ENCODE measurements at regions not wholly inside any gene's neighbourhood (a gene's known extent, or its start where the extent isn't known, plus 50 kb on each side); places are given as distances from the start of the nearest gene placed in this dataset.

DNA sequence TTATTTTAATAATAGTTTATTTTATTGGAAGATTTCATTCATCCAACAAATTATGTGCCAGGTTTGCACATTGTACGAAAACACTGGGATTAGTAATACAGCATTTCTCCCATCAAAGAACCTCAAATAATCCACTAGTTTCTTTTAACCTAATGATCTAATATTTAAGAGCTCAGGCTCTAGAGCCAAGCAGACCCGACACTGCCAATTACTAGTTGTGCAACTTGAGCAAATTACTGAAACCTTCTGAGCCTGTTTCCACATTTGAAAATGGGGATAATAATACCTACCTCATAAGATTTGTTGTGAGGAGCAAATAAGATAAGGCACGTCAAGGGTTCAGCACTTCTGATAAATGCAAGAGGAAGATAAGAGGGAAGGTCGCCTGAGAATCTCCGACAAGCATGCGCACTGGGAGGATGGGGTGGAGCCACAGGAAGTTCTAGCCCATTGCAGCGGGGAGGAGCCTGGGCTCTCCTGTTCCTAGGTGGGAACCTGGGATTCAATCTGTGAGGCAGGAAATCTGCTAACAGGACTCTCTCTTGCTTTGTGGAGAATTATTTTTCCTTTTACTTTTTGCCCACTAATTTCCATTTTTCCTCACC lies 141.5 kb upstream of the SMAD1 start:
- TF ChIP-seq, protein P1, sequence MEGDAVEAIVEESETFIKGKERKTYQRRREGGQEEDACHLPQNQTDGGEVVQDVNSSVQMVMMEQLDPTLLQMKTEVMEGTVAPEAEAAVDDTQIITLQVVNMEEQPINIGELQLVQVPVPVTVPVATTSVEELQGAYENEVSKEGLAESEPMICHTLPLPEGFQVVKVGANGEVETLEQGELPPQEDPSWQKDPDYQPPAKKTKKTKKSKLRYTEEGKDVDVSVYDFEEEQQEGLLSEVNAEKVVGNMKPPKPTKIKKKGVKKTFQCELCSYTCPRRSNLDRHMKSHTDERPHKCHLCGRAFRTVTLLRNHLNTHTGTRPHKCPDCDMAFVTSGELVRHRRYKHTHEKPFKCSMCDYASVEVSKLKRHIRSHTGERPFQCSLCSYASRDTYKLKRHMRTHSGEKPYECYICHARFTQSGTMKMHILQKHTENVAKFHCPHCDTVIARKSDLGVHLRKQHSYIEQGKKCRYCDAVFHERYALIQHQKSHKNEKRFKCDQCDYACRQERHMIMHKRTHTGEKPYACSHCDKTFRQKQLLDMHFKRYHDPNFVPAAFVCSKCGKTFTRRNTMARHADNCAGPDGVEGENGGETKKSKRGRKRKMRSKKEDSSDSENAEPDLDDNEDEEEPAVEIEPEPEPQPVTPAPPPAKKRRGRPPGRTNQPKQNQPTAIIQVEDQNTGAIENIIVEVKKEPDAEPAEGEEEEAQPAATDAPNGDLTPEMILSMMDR (IDR thresholded peaks at IDR 0.05), result no peak
- TF ChIP-seq POLR2A (IDR thresholded peaks at IDR 0.05), result no peak

DNA sequence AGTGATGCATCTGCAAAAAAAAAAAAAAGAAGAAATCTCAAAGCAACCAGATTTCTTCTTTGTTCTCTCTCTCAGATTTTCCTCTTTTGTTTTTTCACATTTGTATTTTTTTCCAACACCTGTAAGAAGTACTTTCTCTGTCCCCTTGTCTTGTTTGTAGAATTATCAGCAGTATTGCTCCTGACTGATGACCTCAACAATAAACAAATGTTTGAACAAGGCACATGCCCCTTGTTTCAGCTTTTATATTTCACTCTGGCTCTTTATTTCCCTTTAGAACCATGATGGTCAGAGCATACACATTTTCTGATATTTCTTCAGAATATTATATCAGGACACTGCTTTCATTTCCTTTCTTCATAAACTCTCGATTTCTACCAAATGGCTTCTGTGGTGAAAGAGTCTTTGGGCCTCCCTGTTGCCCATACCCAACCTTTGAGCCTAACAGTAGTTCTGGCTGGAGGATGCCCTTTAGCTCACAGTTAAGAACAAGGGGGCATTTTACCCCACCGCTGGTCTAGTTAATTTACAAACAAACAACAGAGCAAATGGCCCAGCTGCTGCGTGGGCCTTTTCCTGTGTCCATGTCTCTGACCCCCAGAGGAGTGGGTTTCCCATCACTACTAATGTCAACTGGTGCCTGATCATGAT lies 142.5 kb upstream of the SMAD1 start:
- no peak overlapping the region for H3K4me3 ChIP-seq
- H3K4me1 ChIP-seq, result no peaks in the 10 kb centered on the region
- H3K36me3 ChIP-seq, result no peaks in the 10 kb centered on the region
- H3K9me3 ChIP-seq, result no peaks in the 10 kb centered on the region
- DNase-seq, result no peak
- no peak for TF ChIP-seq POLR2A (IDR thresholded peaks at IDR 0.05)
- TF ChIP-seq, protein P1 (IDR thresholded peaks at IDR 0.05), result no peak
- intact Hi-C loops (cut with DNase I; ENCODE audit: low total_unique reads), result no loop called here
- no peaks in the 10 kb centered on the region for H3K27me3 ChIP-seq
- no peak overlapping the region for H3K27ac ChIP-seq

More for the DNA sequence above, 141.5 kb upstream of the SMAD1 start:
- DNase-seq, result no peak
- Histone ChIP-seq H3K4me1 (no peaks in the 10 kb centered on the region), H3K4me3 (no peak overlapping the region), H3K27me3 (no peaks in the 10 kb centered on the region), H3K27ac (no peak overlapping the region), H3K9me3 (no peaks in the 10 kb centered on the region), H3K36me3 (no peaks in the 10 kb centered on the region)
- intact Hi-C loops (cut with DNase I; ENCODE audit: low total_unique reads), result no loop called here

DNA sequence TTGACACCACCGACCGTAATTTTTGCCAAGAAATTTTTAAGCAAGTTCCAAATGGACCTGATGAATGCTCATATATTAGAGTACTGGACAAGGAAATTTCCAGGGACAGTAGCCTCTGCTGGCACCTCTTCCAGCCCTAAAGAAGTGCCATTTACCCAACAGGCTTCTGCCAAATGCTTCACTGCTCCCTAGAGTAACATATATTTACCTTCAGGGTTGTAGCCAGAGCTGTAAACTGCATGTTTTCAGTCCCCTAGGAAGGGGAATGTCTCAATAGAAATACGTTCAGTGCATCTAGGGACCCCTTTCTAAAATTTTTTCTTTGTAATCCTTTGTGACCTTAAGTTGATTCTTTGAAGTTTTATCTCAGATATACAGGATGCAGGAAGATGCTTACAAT lies 143.1 kb upstream of the SMAD1 start:
- Histone ChIP-seq H3K36me3 (no peaks in the 10 kb centered on the region), H3K27ac (peak overlapping the region in 1 of 2 donors; percentile 1), H3K27me3 (no peaks in the 10 kb centered on the region), H3K9me3 (no peaks in the 10 kb centered on the region), H3K4me1 (no peaks in the 10 kb centered on the region), H3K4me3 (no peak overlapping the region)
- intact Hi-C loops (cut with DNase I; ENCODE audit: low total_unique reads), result no loop called here
- no peak for DNase-seq
- TF ChIP-seq, protein P1 (IDR thresholded peaks at IDR 0.05), result no peak
- no peak for TF ChIP-seq POLR2A (IDR thresholded peaks at IDR 0.05)

DNA sequence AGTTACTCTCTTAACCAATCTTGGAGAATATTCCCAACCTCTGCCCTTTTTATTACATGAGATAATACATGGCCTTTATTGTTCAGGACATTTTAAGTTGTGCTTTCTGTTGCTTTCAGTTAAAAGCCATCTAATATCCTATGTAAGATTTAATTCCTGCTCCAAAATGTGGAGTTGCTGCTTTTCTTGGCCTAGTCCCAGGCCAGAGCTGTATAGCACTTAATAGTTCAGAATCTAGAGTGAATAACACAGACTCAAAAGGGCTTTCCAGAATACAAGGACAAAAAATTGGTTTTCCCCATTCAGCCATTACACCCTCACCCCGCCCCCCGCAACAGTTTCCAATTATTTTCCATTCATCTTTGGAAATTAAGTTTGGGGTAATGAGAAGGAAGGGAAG lies 144.3 kb upstream of the SMAD1 start:
- TF ChIP-seq, protein P1 (IDR thresholded peaks at IDR 0.05), result no peak
- TF ChIP-seq POLR2A (IDR thresholded peaks at IDR 0.05), result no peak
- no peak for DNase-seq
- no peaks in the 10 kb centered on the region for H3K27me3 ChIP-seq
- no peaks in the 10 kb centered on the region for H3K9me3 ChIP-seq
- intact Hi-C loops (cut with DNase I; ENCODE audit: low total_unique reads), result no loop called here
- no peak overlapping the region for H3K4me3 ChIP-seq
- no peak overlapping the region for H3K27ac ChIP-seq
- H3K36me3 ChIP-seq, result no peaks in the 10 kb centered on the region
- H3K4me1 ChIP-seq, result no peaks in the 10 kb centered on the region

DNA sequence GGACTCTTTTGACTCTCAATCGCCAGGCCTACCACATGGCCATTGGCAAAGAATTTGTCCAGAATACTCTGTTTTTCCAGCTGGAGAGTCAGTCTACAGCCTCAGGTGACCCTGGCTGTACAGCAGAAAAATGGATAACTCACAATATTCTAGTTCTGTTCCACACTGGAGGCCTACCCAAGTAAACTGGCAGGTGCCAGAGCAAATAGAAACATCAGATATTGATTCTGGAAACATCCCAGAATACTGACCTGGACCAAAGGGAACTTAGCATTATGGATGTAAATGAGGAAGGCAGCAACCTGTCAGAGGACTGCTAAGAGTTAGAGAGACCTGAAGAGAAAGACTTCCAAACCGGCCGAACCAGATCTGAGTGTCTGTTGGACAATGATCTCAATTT lies 147.9 kb upstream of the SMAD1 start:
- Histone ChIP-seq H3K27me3 (no peaks in the 10 kb centered on the region), H3K36me3 (no peaks in the 10 kb centered on the region), H3K9me3 (no peaks in the 10 kb centered on the region), H3K4me1 (no peaks in the 10 kb centered on the region), H3K27ac (no peak overlapping the region), H3K4me3 (no peak overlapping the region)
- DNase-seq, result no peak
- intact Hi-C loops (cut with DNase I; ENCODE audit: low total_unique reads), result no loop called here
- TF ChIP-seq, protein P1 (IDR thresholded peaks at IDR 0.05), result no peak
- TF ChIP-seq POLR2A (IDR thresholded peaks at IDR 0.05), result no peak
